IPS DF 4.7 (cell line): ENCODE measurements at regions not wholly inside any gene's neighbourhood (a gene's known extent, or its start where the extent isn't known, plus 50 kb on each side); places are given as distances from the start of the nearest gene placed in this dataset.

Source experiments
- DNase-seq: peaks from one replicate; pipeline ENCODE4 v3.0.0-alpha.2; 2013; ENCODE audit warnings: low spot score; ENCODE audit errors: extremely low read depth

DNA sequence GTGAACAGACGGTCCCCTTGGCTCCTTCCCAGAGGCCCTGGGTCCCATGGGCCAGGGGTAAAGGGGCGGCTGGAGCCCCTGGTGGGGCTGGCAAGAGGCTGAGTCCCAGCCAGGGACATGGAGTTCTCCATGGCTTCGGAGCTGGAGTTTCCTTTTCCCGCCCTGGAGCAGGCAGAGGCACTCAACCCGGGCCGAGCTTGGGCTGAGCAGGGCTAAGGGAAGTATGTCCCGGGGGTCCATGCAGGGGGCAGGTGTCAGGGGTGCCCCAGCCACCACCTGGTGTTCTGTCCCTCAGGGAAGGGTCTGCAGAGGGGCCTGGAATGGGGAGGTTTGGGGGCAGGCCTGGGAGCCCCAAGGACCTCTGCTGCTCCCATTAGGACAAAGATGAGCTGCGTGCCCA, 54.0 kb upstream of the TPM4 start:
- DNase-seq: no peak

DNA sequence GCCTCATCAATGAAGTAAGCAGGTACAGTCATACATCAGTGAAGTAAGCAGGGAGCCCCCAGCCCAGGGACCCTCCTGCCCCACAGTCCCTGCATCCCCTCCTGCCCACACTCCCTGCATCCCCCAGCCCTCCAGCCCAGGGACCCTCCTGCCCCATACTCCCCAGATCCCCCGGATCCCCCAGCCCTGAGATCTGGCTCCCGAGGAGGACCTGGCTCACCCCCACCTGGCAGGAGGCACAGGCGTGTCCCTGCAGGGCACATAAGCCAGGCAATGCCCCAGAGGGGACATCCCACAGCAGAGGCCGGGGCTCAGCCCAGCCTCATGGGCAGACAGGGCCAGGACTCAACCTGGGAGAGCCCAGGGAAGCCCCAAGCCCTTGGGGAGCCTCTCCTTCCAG, 53.6 kb upstream of the TPM4 start:
- no peak for DNase-seq

DNA sequence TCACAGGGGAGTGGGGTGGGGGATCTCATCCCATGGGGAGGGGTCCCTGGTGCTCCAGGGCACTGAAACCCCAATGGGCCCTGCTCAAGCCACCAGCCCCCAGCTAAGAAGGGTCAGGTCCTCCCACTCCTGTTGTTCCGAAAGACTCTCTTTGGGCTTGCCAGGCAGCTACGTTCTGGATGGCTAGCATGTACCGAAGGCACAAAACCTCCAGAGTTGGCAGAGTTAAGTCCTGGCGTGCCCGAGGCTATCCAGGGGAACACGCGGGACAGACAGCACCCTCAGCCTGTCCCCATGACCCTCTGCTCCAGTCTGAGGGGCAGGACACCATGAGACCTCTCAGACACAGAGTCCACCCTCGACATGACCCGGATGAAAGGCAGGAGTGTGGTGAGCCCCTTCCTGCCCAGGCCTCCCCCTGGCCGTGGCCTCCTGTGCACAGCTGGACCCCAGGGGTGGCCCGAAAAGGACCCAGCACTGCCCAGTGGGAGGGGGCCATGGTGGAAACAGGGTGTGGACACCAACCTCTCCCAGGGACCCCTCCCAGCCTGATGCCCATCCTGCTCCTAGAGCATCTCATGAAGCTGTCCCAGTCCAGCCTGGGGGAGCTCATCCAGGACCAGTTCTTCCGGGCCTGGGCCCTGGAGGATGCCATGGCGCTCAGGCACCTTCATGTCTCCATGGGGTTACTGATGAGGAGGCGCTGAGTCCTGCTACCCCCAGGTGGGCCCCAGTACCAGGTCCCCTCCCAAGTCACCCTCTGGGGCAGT, 53.0 kb upstream of the TPM4 start:
- no peak for DNase-seq

DNA sequence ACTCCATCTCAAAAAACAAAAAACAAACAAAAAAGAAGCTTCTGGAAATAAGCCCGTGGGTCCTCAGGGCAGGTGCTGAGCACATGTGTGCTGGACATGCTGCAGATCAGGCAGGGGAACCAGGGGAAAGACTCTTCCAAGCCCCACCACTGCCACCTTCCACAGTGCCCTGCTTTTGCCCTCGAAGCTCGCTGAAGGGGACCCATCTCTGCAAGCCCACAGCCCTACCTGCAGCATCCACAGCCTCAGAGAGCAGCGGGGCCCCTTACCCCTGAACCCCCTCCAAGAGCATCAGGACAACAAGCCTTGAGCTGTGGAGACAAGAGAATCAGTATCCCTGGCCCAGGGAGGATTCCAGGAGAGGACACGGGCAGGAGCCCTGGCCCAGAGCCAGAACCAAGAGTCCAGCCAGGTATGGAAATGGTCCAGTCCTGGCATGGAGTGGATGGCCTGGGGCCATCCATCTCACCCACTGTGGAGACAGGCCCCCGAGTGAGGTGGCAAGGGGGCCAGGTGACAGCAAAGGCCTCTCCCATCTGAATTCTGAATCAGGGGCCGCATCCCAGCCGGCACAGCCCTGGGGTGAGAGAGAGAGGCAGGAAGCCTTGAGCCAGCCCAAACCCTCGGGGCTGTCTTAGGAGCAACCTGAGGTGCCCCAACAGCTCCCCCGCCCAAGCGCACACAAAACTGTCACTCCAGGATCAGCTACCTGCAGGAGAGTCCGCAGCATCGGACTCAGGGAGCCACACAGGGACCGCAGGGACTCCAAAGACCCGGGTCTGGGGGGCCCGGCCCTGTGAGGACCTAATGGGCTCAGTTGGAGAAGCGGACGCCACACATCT, 51.8 kb upstream of the TPM4 start:
- DNase-seq: no peak

DNA sequence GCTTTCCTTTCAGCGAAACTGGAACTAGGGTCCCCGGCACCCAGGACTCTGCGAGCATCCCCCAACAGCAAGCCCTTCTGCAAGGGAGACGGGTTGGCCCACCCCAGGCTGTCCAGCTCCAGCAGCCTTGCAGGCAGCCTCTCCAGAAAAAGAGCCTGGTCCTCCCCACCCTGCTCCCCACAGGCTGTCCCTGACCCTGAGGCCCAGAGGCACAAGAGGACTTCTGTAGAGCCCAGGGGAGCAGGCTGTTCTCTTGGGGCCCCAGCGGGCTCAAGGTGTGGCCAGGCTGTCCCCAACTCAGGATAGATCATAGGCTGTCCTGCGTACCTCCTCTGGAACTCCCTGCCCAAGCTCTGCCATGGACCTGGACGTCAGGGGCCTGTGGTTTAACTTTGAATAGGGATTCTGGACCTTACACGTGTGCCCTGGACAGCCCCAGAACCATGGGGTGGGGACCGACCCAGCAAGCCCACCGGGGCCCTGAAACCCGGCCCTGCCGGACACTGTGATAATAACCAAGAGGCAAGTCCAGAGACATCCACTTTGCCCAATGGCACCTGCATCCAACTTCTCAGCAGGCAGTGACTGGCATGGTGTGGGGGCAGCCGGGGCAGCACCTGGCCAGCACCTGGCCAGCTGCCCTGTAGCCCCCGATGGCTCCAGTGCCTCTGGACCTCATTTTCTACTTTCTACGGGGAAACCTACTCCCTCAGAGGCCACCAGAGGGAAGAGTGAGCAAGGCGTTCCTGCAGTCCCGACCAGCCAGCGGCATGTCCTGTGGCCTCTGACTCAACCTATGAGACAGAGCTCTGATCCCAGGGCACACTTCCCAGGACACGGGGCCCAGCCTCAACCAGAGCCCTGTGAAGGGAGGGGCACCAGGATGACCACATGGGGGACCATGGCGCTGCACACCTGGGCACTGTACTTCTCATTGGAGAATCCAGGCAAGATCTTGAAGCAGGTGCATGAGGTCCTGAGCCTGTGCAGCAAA, 50.9 kb upstream of the TPM4 start:
- DNase-seq: peak; percentile 14

DNA sequence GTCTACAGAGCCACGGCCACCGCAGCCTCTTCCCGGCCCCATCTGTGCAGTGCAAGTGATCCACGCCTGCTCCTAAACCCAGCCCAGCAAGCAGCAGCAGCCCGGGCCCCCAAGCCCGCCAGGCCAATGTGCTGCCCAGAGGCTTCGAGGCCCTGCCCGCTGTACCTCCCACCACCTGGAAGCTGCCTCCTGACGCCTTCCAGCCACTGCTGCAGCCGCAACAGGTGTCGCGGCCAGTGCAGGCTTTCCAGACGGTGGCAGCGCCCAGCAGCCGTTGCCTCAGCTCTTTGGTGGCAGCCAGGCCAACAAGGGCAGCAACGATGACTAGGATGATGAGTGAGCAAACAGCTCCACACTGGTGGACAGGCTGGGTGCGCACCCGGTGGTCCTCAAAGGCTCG, 50.2 kb upstream of the TPM4 start:
- no peak for DNase-seq
